ENCODE measurements at regions not wholly inside any gene's neighbourhood (a gene's known extent, or its start where the extent isn't known, plus 50 kb on each side); places are given as distances from the start of the nearest gene placed in this dataset.

DNA sequence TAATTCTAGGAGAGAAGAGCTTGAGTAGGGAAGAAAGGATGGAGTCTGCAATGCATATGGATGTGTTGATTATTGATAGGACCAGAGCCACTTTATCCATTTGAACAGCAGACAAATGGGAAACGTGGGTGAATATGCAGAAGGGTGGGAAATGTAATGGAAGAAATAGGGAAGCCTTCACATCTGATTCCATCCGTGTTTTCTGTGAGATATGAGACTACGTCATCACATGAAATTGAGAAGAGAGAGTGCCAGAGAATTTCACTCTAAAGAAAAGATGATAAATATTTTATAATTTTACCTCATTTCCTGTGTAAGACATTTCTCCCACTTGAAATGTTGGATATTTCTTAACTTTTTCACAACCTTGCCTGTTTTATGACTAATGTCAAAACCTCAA is 788.4 kb upstream of the FAM98A start:
- no peaks in the 10 kb centered on the region for H3K4me1 ChIP-seq
- Mint-ChIP-seq H3K9me3 (ENCODE audit: unreplicated experiment) (no peaks in the 10 kb centered on the region), H3K36me3 (ENCODE audit: insufficient read depth, unreplicated experiment) (no peaks in the 10 kb centered on the region), H3K27ac (ENCODE audit: unreplicated experiment) (no peak overlapping the region), H3K4me3 (ENCODE audit: unreplicated experiment) (no peak overlapping the region), H3K27me3 (ENCODE audit: insufficient read depth, unreplicated experiment) (peaks cover 2% of the 10 kb centered on the region), H3K4me1 (ENCODE audit: low read depth, unreplicated experiment) (no peaks in the 10 kb centered on the region)
- no TSS peak for BruUV-seq (replicated peaks)
- H3K9me3 ChIP-seq = no peaks in the 10 kb centered on the region; the same call in none of the 2 replicates
- ChIA-PET CTCF (no interaction called here), POLR2A (no interaction called here)
- intact Hi-C loops (cut with micrococcal nuclease; ENCODE audit: unreplicated experiment) = no loop called here
- TF ChIP-seq, protein P1, sequence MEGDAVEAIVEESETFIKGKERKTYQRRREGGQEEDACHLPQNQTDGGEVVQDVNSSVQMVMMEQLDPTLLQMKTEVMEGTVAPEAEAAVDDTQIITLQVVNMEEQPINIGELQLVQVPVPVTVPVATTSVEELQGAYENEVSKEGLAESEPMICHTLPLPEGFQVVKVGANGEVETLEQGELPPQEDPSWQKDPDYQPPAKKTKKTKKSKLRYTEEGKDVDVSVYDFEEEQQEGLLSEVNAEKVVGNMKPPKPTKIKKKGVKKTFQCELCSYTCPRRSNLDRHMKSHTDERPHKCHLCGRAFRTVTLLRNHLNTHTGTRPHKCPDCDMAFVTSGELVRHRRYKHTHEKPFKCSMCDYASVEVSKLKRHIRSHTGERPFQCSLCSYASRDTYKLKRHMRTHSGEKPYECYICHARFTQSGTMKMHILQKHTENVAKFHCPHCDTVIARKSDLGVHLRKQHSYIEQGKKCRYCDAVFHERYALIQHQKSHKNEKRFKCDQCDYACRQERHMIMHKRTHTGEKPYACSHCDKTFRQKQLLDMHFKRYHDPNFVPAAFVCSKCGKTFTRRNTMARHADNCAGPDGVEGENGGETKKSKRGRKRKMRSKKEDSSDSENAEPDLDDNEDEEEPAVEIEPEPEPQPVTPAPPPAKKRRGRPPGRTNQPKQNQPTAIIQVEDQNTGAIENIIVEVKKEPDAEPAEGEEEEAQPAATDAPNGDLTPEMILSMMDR (IDR thresholded peaks at IDR 0.05; ENCODE audit: insufficient read depth in 1 of 2, low read depth in 1 of 2, low read length in 1 of 2, severe bottlenecking in 1 of 2, unreplicated experiment in 1 of 2) = no peak
- no peaks in the 10 kb centered on the region for H3K27me3 ChIP-seq (replicated peaks; ENCODE audit: control insufficient read depth, insufficient read depth, low read length)
- no peak for DNase-seq
- no peaks in the 10 kb centered on the region for H3K36me3 ChIP-seq (ENCODE audit: control insufficient read depth, insufficient read depth, low read length)
- no peak overlapping the region for H3K4me3 ChIP-seq (ENCODE audit: low read depth, low read length)

DNA sequence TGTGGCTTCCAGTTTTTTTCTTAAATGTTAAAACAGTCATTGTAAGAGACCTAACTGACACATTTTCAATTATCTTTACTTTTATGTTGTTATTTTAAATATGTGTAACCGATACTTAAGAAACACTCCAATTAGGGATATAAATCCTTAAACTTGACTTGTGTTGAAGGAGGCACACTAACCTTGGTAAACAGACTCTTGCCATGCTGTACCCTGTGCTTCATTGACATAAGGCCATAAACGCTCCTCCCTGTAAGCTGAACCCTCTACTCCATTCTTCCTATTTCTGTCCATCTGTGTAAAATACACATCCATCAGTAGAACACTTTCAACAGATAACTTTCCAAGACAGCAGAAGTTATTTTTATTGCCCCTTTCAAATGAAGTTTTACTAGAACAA is 780.5 kb upstream of the FAM98A start:
- no TSS peak for BruUV-seq (replicated peaks)
- H3K9me3 ChIP-seq = no peaks in the 10 kb centered on the region; the same call in 1 of the 2 replicates
- CTCF ChIA-PET = no interaction called here
- Mint-ChIP-seq H3K27ac (ENCODE audit: unreplicated experiment) (no peak overlapping the region), H3K4me1 (ENCODE audit: low read depth, unreplicated experiment) (no peaks in the 10 kb centered on the region), H3K27me3 (ENCODE audit: insufficient read depth, unreplicated experiment) (no peaks in the 10 kb centered on the region), H3K9me3 (ENCODE audit: unreplicated experiment) (no peaks in the 10 kb centered on the region), H3K4me3 (ENCODE audit: unreplicated experiment) (no peak overlapping the region), H3K36me3 (ENCODE audit: insufficient read depth, unreplicated experiment) (no peaks in the 10 kb centered on the region)
- H3K27me3 ChIP-seq (replicated peaks; ENCODE audit: control insufficient read depth, insufficient read depth, low read length) = no peaks in the 10 kb centered on the region
- POLR2A ChIA-PET = no interaction called here
- TF ChIP-seq, protein P1 (IDR thresholded peaks at IDR 0.05; ENCODE audit: insufficient read depth in 1 of 2, low read depth in 1 of 2, low read length in 1 of 2, severe bottlenecking in 1 of 2, unreplicated experiment in 1 of 2) = no peak
- DNase-seq = no peak
- no peaks in the 10 kb centered on the region for H3K4me1 ChIP-seq
- H3K4me3 ChIP-seq (ENCODE audit: low read depth, low read length) = no peak overlapping the region
- no peaks in the 10 kb centered on the region for H3K36me3 ChIP-seq (ENCODE audit: control insufficient read depth, insufficient read depth, low read length)
- intact Hi-C loops (cut with micrococcal nuclease; ENCODE audit: unreplicated experiment) = no loop called here

DNA sequence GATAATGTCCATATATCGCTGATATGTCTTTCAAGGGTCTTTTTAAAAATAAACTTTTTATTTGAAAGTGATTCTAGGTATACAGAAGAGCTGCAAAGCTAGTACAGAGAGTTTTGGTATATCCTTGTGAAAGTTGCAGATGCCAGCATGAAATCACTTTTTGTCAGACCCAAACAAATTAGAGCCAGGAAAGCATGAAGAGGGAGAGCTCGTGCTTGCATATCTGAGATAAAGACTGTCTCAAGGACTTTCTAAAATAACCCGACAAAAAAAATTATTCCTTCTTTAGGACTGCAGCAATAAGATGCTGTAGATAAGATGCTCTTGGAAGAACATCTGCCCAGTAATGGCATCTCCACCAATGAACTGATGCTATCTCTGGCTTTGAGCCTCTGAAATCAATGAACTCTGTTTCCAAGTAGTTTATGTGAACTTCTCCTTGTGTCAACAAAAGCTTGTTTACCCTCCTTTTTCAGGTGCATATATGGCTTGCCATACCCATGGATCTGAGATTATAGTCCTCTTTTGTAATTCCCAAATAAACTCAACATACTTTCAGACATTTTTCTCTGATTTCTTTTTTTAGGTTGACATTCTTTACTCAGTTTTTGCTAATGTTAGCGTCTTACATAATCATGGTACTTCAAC is 774.6 kb upstream of the FAM98A start:
- no peak overlapping the region for H3K27ac Mint-ChIP-seq (ENCODE audit: unreplicated experiment)
- CTCF ChIA-PET = no interaction called here

More for the DNA sequence above, 774.6 kb upstream of the FAM98A start:
- H3K27me3 ChIP-seq (replicated peaks; ENCODE audit: control insufficient read depth, insufficient read depth, low read length) = no peaks in the 10 kb centered on the region
- H3K27me3 Mint-ChIP-seq (ENCODE audit: insufficient read depth, unreplicated experiment) = peaks cover 3% of the 10 kb centered on the region
- intact Hi-C loops (cut with micrococcal nuclease; ENCODE audit: unreplicated experiment) = no loop called here
- BruUV-seq (replicated peaks) = no TSS peak
- H3K4me1 ChIP-seq = peaks cover 10% of the 10 kb centered on the region; the same call in 1 of the 2 replicates
- no peaks in the 10 kb centered on the region for H3K36me3 ChIP-seq (ENCODE audit: control insufficient read depth, insufficient read depth, low read length)
- POLR2A ChIA-PET = no interaction called here
- H3K4me1 Mint-ChIP-seq (ENCODE audit: low read depth, unreplicated experiment) = no peaks in the 10 kb centered on the region
- TF ChIP-seq, protein P1 (IDR thresholded peaks at IDR 0.05; ENCODE audit: insufficient read depth in 1 of 2, low read depth in 1 of 2, low read length in 1 of 2, severe bottlenecking in 1 of 2, unreplicated experiment in 1 of 2) = no peak
- no peaks in the 10 kb centered on the region for H3K9me3 Mint-ChIP-seq (ENCODE audit: unreplicated experiment)
- no peak overlapping the region for H3K4me3 Mint-ChIP-seq (ENCODE audit: unreplicated experiment)
- H3K4me3 ChIP-seq (ENCODE audit: low read depth, low read length) = no peak overlapping the region
- H3K36me3 Mint-ChIP-seq (ENCODE audit: insufficient read depth, unreplicated experiment) = no peaks in the 10 kb centered on the region
- no peak for DNase-seq
- H3K9me3 ChIP-seq = no peaks in the 10 kb centered on the region

Measured in Caco-2 (cell line).